WTC11 (cell line): ENCODE measurements at regions not wholly inside any gene's neighbourhood (a gene's known extent, or its start where the extent isn't known, plus 50 kb on each side); places are given as distances from the start of the nearest gene placed in this dataset.
A peak's percentile ranks its signal among the peaks of the same experiment; 100 is the strongest.

Experiments
- ATAC-seq: fragments of 200-7000 bp; cut with Tn5 transposase; 2 replicates; pipeline ENCODE4 v1.10.0; 2021; ENCODE audit warnings: mild to moderate bottlenecking, moderate library complexity
- CTCF ChIA-PET: fragments of 300-600 bp; sonication (Branson Sonifier 250); formaldehyde crosslinking; loops from one replicate; lab custom pipeline; 2021; ENCODE audit warnings: antibody characterized with exemption; lab: Charles Lee
- POLR2A ChIA-PET: fragments of 350-600 bp; sonication (Branson Sonifier 250); formaldehyde crosslinking; loops from one replicate; lab custom pipeline; 2021; ENCODE audit warnings: antibody characterized with exemption; lab: Charles Lee
- DNase-seq: peaks from one replicate; pipeline ENCODE4 v3.0.0; 2021; ENCODE audit warnings: low spot score
- H3K27ac Mint-ChIP-seq: 2 replicates; pipeline ENCODE4 v1.8.0; 2021; ENCODE audit warnings: mixed read lengths
- H3K27me3 Mint-ChIP-seq: 2 replicates; pipeline ENCODE4 v1.8.0; 2021; ENCODE audit warnings: low read depth, mild to moderate bottlenecking, moderate library complexity, mixed read lengths
- H3K36me3 Mint-ChIP-seq: 2 replicates; pipeline ENCODE4 v1.8.0; 2021; ENCODE audit warnings: mixed read lengths
- H3K4me1 Mint-ChIP-seq: 2 replicates; pipeline ENCODE4 v1.8.0; 2022; ENCODE audit warnings: mixed read lengths
- H3K4me3 Mint-ChIP-seq: 2 replicates; pipeline ENCODE4 v1.8.0; 2021; ENCODE audit warnings: mild to moderate bottlenecking, moderate library complexity, mixed read lengths
- H3K9me3 Mint-ChIP-seq: 2 replicates; pipeline ENCODE4 v1.8.0; 2021; ENCODE audit warnings: mixed read lengths
- CREB1 ChIP-seq: sonication (generic); formaldehyde crosslinking; IDR thresholded peaks from 2 replicates; pipeline ENCODE4 v1.8.0; 2023; ENCODE audit warnings: mild to moderate bottlenecking, missing genetic modification reagents
- CREM ChIP-seq: sonication (generic); formaldehyde crosslinking; IDR thresholded peaks from 2 replicates; pipeline ENCODE4 v1.8.1; 2022; ENCODE audit warnings: mild to moderate bottlenecking, missing genetic modification reagents, moderate library complexity
- EMX1 ChIP-seq: fragments of 250-450 bp; sonication (Bioruptor Pico); IDR thresholded peaks from 2 replicates; pipeline ENCODE4 v1.8.0; 2021; ENCODE audit warnings: mild to moderate bottlenecking
- FOXP1 ChIP-seq: sonication (generic); formaldehyde crosslinking; IDR thresholded peaks from 2 replicates; pipeline ENCODE4 v1.8.0; 2022; ENCODE audit warnings: missing genetic modification reagents, mild to moderate bottlenecking, moderate library complexity, borderline replicate concordance
- GTF2I ChIP-seq: fragments of 250-450 bp; sonication (Bioruptor Pico); conservative IDR thresholded peaks from 2 replicates; pipeline ENCODE4 v1.4.0; 2021; ENCODE audit warnings: mild to moderate bottlenecking
- HMGA2 ChIP-seq: fragments of 250-450 bp; sonication (Bioruptor Pico); IDR thresholded peaks from 2 replicates; pipeline ENCODE4 v1.4.0; 2021; ENCODE audit warnings: mild to moderate bottlenecking, moderate library complexity
- IRF2 ChIP-seq: sonication (generic); formaldehyde crosslinking; IDR thresholded peaks from 2 replicates; pipeline ENCODE4 v1.8.0; 2022; ENCODE audit warnings: low read depth, missing genetic modification reagents, borderline replicate concordance
- JUN ChIP-seq: sonication (generic); formaldehyde crosslinking; IDR thresholded peaks from 2 replicates; pipeline ENCODE4 v1.8.0; 2023; ENCODE audit warnings: mild to moderate bottlenecking, missing genetic modification reagents
- KAT7 ChIP-seq: sonication (generic); formaldehyde crosslinking; IDR thresholded peaks from 2 replicates; pipeline ENCODE4 v1.8.1; 2023; ENCODE audit warnings: missing genetic modification reagents, mild to moderate bottlenecking, borderline replicate concordance
- PRRX2 ChIP-seq: fragments of 250-450 bp; sonication (Bioruptor Pico); IDR thresholded peaks from 2 replicates; pipeline ENCODE4 v1.8.0; 2021; ENCODE audit warnings: mild to moderate bottlenecking
- RELA ChIP-seq: sonication (generic); formaldehyde crosslinking; IDR thresholded peaks from 2 replicates; pipeline ENCODE4 v1.8.1; 2022; ENCODE audit warnings: missing genetic modification reagents, mild to moderate bottlenecking, borderline replicate concordance
- SP1 ChIP-seq: sonication (generic); formaldehyde crosslinking; conservative IDR thresholded peaks from 2 replicates; pipeline ENCODE4 v1.8.1; 2022; ENCODE audit warnings: missing genetic modification reagents
- TP53 ChIP-seq: sonication (generic); formaldehyde crosslinking; IDR thresholded peaks from 2 replicates; pipeline ENCODE4 v1.8.1; 2023; ENCODE audit warnings: mild to moderate bottlenecking, missing genetic modification reagents
- ZNF121 ChIP-seq: sonication (generic); formaldehyde crosslinking; IDR thresholded peaks from 2 replicates; pipeline ENCODE4 v1.8.0; 2023; ENCODE audit warnings: missing genetic modification reagents
- ZNF416 ChIP-seq: fragments of 250-450 bp; sonication (Bioruptor Pico); IDR thresholded peaks from 2 replicates; pipeline ENCODE4 v1.9.0; 2021; ENCODE audit warnings: mild to moderate bottlenecking, inconsistent platforms
- ZNF423 ChIP-seq: fragments of 250-450 bp; sonication (Bioruptor Pico); IDR thresholded peaks from 2 replicates; pipeline ENCODE4 v2.1.2; 2022; ENCODE audit warnings: mild to moderate bottlenecking, moderate library complexity
- TF ChIP-seq, protein P1 (sequence below): sonication (generic); formaldehyde crosslinking; IDR thresholded peaks from 2 replicates; pipeline ENCODE4 v1.8.1; 2023; ENCODE audit warnings: mild to moderate bottlenecking, missing genetic modification reagents, moderate library complexity
- TF ChIP-seq, protein P2 (sequence below): sonication (generic); formaldehyde crosslinking; IDR thresholded peaks from 2 replicates; pipeline ENCODE4 v1.8.1; 2022; ENCODE audit warnings: low read depth, mild to moderate bottlenecking, moderate library complexity, missing genetic modification reagents, borderline replicate concordance
- TF ChIP-seq, protein P3 (sequence below): sonication (generic); formaldehyde crosslinking; IDR thresholded peaks from 2 replicates; pipeline ENCODE4 v1.8.1; 2022; ENCODE audit warnings: missing genetic modification reagents, borderline replicate concordance
- TF ChIP-seq, protein P4 (sequence below): sonication (generic); formaldehyde crosslinking; IDR thresholded peaks from 2 replicates; pipeline ENCODE4 v1.8.0; 2022; ENCODE audit warnings: mild to moderate bottlenecking, missing genetic modification reagents
- TF ChIP-seq, protein P5 (sequence below): sonication (generic); formaldehyde crosslinking; IDR thresholded peaks from 2 replicates; pipeline ENCODE4 v1.8.0; 2022; ENCODE audit warnings: mild to moderate bottlenecking, missing genetic modification reagents
- TF ChIP-seq, protein P6 (sequence below): sonication (generic); formaldehyde crosslinking; IDR thresholded peaks from 2 replicates; pipeline ENCODE4 v1.8.1; 2023; ENCODE audit warnings: mild to moderate bottlenecking, missing genetic modification reagents
- TF ChIP-seq, protein P7 (sequence below): sonication (generic); formaldehyde crosslinking; IDR thresholded peaks from 2 replicates; pipeline ENCODE4 v1.8.0; 2023; ENCODE audit warnings: mild to moderate bottlenecking, missing genetic modification reagents

DNA sequence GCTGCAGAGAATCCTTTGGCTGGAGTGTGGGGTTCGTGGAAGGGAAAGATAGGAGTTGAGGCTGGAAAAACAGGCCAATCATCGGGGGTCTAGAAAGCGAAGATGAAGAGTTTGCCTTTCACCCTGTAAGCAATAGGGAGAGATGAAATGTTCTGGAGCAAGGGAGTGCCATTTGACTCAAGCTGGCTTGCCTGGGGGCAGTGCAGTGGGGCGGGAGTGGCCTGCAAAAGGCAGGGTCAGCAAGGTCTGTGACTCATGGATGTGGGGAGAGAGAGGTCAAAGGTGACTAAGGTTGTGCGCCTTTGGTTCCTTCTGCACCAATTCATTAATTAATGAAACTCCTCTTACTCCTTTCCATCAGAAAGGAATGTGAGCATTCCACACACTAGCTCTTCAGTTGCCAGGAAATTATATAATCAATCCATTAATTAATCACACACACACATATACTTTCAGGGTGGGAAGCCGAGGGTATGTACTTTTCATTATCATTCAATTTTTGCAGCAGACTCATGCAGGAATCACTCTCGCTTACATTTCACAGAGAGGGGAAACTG is 227.6 kb downstream of the MYCN start:
- Mint-ChIP-seq H3K9me3 (no peaks in the 10 kb centered on the region), H3K36me3 (no peaks in the 10 kb centered on the region), H3K4me1 (peaks cover 45% of the 10 kb centered on the region), H3K27me3 (no peaks in the 10 kb centered on the region; the same call in 1 of the 2 replicates)
- ATAC-seq = no peak
- TF ChIP-seq, protein P1, sequence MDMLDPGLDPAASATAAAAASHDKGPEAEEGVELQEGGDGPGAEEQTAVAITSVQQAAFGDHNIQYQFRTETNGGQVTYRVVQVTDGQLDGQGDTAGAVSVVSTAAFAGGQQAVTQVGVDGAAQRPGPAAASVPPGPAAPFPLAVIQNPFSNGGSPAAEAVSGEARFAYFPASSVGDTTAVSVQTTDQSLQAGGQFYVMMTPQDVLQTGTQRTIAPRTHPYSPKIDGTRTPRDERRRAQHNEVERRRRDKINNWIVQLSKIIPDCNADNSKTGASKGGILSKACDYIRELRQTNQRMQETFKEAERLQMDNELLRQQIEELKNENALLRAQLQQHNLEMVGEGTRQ = no peak
- TF ChIP-seq, all 79 proteins: peak for 0
- no peak for DNase-seq
- ChIA-PET CTCF (interaction anchor here (0.9 kb wide), 1 partner anchor 357 kb away, joined by 3 read pairs; no protein-coding TSS in a partner anchor), POLR2A (no interaction called here)
- Mint-ChIP-seq H3K27ac (no peak overlapping the region), H3K4me3 (no peak overlapping the region)

DNA sequence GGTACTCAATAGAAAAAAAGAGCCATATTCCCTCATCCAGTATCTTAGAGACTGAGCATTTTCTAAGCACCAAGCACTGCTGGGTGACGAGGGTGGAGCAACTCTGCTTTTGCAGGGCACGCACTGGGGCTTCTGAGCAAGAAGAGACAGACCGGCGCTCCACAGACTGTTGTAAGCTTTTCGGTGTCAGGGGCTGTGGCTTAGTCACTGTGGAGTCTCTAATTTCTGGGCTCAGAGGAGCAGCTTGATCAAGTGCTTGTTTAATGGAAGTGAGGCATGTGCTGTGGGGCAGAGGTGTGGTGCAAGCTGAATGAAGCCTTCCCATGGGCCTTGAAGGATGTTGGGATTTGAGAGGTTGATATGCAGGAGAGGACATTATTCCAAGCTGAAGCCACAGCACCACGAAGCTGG is 227.1 kb downstream of the MYCN start:
- Mint-ChIP-seq H3K27ac (no peak overlapping the region), H3K4me3 (no peak overlapping the region), H3K27me3 (no peaks in the 10 kb centered on the region; the same call in 1 of the 2 replicates), H3K36me3 (no peaks in the 10 kb centered on the region), H3K9me3 (no peaks in the 10 kb centered on the region), H3K4me1 (peaks cover 45% of the 10 kb centered on the region)
- DNase-seq (no peak), ATAC-seq (no peak)
- CTCF ChIA-PET = interaction anchor here (1.2 to 1.5 kb wide), 3 partner anchors 12 to 228 kb away, joined by 3 to 7 read pairs (median 7); no protein-coding TSS in a partner anchor
- POLR2A ChIA-PET = no interaction called here
- TF ChIP-seq TP53 (CRISPR knock-in tag) (no peak), GTF2I (CRISPR knock-in tag) (no peak), RELA (no peak), ZNF423 (CRISPR knock-in tag) (no peak), ZNF121 (CRISPR knock-in tag) (no peak), IRF2 (CRISPR knock-in tag) (no peak), CREB1 (CRISPR knock-in tag) (no peak), FOXP1 (no peak)
- TF ChIP-seq, protein P2, sequence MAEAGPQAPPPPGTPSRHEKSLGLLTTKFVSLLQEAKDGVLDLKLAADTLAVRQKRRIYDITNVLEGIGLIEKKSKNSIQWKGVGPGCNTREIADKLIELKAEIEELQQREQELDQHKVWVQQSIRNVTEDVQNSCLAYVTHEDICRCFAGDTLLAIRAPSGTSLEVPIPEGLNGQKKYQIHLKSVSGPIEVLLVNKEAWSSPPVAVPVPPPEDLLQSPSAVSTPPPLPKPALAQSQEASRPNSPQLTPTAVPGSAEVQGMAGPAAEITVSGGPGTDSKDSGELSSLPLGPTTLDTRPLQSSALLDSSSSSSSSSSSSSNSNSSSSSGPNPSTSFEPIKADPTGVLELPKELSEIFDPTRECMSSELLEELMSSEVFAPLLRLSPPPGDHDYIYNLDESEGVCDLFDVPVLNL (CRISPR knock-in tag) = no peak
- TF ChIP-seq, protein P3, sequence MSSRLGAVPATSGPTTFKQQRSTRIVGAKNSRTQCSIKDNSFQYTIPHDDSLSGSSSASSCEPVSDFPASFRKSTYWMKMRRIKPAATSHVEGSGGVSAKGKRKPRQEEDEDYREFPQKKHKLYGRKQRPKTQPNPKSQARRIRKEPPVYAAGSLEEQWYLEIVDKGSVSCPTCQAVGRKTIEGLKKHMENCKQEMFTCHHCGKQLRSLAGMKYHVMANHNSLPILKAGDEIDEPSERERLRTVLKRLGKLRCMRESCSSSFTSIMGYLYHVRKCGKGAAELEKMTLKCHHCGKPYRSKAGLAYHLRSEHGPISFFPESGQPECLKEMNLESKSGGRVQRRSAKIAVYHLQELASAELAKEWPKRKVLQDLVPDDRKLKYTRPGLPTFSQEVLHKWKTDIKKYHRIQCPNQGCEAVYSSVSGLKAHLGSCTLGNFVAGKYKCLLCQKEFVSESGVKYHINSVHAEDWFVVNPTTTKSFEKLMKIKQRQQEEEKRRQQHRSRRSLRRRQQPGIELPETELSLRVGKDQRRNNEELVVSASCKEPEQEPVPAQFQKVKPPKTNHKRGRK (CRISPR knock-in tag) = no peak

DNA sequence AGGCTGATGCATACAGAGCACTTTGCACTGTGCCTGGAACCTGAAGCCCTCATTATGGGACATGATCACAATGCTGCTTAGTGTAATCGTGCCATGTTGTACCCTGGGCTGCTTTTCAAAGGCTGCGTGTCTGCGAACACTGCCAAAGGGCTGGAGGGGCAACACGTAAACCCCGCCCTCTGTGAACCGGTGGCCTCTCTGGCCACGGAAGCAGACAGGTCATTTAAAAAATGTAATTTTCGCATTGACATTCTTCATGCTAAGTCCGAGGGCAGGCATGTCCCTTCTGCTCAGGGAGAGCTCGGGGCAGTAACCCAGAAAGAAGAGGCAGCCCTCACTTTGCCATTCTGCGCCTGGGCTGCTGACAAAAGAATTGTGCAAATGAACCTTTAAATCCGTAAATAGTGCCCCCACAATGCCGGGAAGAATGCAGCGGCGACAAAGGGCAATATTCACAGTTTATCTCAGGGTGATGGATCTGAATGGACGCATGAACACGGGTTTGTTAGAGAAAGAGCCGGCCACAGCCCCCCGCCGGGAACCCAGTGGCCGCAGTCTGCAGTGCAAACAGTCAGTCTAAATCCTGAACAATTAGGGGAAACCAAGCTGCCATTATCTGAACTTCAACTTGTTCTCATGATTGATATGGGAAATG is 226.1 kb downstream of the MYCN start:
- CTCF ChIA-PET = interaction anchor here (0.6 to 1.5 kb wide), 6 partner anchors 11 to 497 kb away, joined by 3 to 7 read pairs (median 4); no protein-coding TSS in a partner anchor
- peaks cover 44% of the 10 kb centered on the region for H3K4me1 Mint-ChIP-seq
- no peak overlapping the region for H3K4me3 Mint-ChIP-seq
- H3K9me3 Mint-ChIP-seq = peaks cover 6% of the 10 kb centered on the region
- H3K27me3 Mint-ChIP-seq = no peaks in the 10 kb centered on the region; the same call in 1 of the 2 replicates
- POLR2A ChIA-PET = no interaction called here
- DNase-seq = no peak
- no peaks in the 10 kb centered on the region for H3K36me3 Mint-ChIP-seq
- ATAC-seq = peak; percentile 65
- no peak overlapping the region for H3K27ac Mint-ChIP-seq
- TF ChIP-seq HMGA2 (no peak), JUN (CRISPR knock-in tag) (no peak), CREM (CRISPR knock-in tag) (no peak), ZNF416 (no peak), PRRX2 (CRISPR knock-in tag) (no peak), SP1 (CRISPR knock-in tag) (no peak), EMX1 (CRISPR knock-in tag) (no peak), KAT7 (CRISPR knock-in tag) (no peak)
- TF ChIP-seq, protein P4, sequence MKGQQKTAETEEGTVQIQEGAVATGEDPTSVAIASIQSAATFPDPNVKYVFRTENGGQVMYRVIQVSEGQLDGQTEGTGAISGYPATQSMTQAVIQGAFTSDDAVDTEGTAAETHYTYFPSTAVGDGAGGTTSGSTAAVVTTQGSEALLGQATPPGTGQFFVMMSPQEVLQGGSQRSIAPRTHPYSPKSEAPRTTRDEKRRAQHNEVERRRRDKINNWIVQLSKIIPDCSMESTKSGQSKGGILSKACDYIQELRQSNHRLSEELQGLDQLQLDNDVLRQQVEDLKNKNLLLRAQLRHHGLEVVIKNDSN (CRISPR knock-in tag) = no peak
- TF ChIP-seq, protein P5, sequence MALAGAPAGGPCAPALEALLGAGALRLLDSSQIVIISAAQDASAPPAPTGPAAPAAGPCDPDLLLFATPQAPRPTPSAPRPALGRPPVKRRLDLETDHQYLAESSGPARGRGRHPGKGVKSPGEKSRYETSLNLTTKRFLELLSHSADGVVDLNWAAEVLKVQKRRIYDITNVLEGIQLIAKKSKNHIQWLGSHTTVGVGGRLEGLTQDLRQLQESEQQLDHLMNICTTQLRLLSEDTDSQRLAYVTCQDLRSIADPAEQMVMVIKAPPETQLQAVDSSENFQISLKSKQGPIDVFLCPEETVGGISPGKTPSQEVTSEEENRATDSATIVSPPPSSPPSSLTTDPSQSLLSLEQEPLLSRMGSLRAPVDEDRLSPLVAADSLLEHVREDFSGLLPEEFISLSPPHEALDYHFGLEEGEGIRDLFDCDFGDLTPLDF (CRISPR knock-in tag) = no peak
- TF ChIP-seq, protein P6, sequence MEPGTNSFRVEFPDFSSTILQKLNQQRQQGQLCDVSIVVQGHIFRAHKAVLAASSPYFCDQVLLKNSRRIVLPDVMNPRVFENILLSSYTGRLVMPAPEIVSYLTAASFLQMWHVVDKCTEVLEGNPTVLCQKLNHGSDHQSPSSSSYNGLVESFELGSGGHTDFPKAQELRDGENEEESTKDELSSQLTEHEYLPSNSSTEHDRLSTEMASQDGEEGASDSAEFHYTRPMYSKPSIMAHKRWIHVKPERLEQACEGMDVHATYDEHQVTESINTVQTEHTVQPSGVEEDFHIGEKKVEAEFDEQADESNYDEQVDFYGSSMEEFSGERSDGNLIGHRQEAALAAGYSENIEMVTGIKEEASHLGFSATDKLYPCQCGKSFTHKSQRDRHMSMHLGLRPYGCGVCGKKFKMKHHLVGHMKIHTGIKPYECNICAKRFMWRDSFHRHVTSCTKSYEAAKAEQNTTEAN (CRISPR knock-in tag) = no peak
- TF ChIP-seq, protein P7, sequence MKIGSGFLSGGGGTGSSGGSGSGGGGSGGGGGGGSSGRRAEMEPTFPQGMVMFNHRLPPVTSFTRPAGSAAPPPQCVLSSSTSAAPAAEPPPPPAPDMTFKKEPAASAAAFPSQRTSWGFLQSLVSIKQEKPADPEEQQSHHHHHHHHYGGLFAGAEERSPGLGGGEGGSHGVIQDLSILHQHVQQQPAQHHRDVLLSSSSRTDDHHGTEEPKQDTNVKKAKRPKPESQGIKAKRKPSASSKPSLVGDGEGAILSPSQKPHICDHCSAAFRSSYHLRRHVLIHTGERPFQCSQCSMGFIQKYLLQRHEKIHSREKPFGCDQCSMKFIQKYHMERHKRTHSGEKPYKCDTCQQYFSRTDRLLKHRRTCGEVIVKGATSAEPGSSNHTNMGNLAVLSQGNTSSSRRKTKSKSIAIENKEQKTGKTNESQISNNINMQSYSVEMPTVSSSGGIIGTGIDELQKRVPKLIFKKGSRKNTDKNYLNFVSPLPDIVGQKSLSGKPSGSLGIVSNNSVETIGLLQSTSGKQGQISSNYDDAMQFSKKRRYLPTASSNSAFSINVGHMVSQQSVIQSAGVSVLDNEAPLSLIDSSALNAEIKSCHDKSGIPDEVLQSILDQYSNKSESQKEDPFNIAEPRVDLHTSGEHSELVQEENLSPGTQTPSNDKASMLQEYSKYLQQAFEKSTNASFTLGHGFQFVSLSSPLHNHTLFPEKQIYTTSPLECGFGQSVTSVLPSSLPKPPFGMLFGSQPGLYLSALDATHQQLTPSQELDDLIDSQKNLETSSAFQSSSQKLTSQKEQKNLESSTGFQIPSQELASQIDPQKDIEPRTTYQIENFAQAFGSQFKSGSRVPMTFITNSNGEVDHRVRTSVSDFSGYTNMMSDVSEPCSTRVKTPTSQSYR (CRISPR knock-in tag) = no peak
